ENCODE measurements at regions not wholly inside any gene's neighbourhood (a gene's known extent, or its start where the extent isn't known, plus 50 kb on each side); places are given as distances from the start of the nearest gene placed in this dataset.

GRCh38 chr2:83191316-83191715 is 1267.8 kb downstream of the SUCLG1 start:
- TF ChIP-seq, protein P1, sequence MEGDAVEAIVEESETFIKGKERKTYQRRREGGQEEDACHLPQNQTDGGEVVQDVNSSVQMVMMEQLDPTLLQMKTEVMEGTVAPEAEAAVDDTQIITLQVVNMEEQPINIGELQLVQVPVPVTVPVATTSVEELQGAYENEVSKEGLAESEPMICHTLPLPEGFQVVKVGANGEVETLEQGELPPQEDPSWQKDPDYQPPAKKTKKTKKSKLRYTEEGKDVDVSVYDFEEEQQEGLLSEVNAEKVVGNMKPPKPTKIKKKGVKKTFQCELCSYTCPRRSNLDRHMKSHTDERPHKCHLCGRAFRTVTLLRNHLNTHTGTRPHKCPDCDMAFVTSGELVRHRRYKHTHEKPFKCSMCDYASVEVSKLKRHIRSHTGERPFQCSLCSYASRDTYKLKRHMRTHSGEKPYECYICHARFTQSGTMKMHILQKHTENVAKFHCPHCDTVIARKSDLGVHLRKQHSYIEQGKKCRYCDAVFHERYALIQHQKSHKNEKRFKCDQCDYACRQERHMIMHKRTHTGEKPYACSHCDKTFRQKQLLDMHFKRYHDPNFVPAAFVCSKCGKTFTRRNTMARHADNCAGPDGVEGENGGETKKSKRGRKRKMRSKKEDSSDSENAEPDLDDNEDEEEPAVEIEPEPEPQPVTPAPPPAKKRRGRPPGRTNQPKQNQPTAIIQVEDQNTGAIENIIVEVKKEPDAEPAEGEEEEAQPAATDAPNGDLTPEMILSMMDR (IDR thresholded peaks at IDR 0.05), result no peak
- TF ChIP-seq POLR2A (IDR thresholded peaks at IDR 0.05), result no peak

Measured in testis (tissue), 2 donors.